ENCODE measurements at regions not wholly inside any gene's neighbourhood (a gene's known extent, or its start where the extent isn't known, plus 50 kb on each side); places are given as distances from the start of the nearest gene placed in this dataset.

DNA sequence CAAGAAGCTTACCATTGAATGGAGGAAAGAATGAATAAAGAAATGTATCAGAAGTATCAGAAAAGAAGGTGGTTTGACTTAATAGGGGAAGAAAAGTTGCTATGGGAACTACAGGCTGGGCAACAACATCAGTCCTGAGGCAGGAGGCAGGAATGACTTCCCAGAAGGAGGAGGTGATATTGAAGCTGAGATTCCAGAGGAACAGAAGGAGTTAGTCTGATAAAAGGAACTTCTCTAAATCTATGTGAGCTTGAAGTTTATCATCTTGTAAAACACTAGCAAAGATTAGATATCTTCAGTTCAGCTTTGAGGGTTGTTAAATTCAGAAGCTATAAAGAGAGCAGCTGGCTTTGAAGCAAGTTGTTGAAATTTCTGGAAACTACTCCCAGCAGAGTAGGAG, 213.3 kb upstream of the THRB start:
- H3K27ac ChIP-seq = no peak overlapping the region
- TF ChIP-seq, protein P1, sequence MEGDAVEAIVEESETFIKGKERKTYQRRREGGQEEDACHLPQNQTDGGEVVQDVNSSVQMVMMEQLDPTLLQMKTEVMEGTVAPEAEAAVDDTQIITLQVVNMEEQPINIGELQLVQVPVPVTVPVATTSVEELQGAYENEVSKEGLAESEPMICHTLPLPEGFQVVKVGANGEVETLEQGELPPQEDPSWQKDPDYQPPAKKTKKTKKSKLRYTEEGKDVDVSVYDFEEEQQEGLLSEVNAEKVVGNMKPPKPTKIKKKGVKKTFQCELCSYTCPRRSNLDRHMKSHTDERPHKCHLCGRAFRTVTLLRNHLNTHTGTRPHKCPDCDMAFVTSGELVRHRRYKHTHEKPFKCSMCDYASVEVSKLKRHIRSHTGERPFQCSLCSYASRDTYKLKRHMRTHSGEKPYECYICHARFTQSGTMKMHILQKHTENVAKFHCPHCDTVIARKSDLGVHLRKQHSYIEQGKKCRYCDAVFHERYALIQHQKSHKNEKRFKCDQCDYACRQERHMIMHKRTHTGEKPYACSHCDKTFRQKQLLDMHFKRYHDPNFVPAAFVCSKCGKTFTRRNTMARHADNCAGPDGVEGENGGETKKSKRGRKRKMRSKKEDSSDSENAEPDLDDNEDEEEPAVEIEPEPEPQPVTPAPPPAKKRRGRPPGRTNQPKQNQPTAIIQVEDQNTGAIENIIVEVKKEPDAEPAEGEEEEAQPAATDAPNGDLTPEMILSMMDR (IDR thresholded peaks at IDR 0.05) = no peak
- TF ChIP-seq ZFX (IDR thresholded peaks at IDR 0.05; ENCODE audit: borderline replicate concordance) = no peak

DNA sequence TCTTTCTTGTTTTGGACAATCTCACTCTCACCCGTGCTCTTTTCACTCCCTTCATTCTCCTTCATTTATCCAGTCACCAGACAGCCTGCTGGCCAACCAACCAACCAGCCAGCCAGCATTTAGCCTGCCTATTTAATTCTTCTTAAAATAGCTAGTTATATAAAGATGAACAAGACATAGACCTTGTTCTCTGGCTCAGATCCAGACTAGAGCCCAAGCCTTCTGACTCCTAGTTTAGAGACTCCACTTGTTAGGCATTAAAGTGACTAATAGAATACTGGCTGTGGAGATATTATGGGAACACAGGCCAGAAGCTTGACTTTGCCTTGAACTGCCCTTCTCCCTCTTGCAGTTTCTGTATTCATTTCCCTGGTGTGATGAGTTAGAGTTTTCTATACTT, 215.3 kb upstream of the THRB start:
- no peak for TF ChIP-seq ZFX (IDR thresholded peaks at IDR 0.05; ENCODE audit: borderline replicate concordance)
- TF ChIP-seq, protein P1 (IDR thresholded peaks at IDR 0.05) = no peak
- H3K27ac ChIP-seq = no peak overlapping the region

DNA sequence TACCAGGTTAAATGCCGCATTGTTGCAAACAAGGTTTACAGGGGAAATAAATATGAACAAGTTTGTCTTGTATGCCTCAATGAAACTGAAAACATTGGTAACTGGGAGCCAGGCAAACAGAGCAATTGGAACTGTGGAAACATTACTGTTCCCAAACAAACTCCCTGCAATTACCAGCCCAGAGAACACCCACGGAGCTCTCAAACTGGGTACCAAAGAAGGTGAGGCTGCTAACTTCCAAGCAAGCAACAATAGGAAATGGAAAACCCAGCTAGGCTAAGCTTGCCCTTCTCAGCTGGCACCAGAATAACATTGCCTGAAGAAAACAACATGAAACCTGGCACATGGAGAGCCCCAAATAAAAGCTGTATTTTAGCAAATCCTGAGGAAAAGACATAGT, 218.9 kb upstream of the THRB start:
- TF ChIP-seq, protein P1 (IDR thresholded peaks at IDR 0.05) = no peak
- no peak for TF ChIP-seq ZFX (IDR thresholded peaks at IDR 0.05; ENCODE audit: borderline replicate concordance)
- no peak overlapping the region for H3K27ac ChIP-seq

DNA sequence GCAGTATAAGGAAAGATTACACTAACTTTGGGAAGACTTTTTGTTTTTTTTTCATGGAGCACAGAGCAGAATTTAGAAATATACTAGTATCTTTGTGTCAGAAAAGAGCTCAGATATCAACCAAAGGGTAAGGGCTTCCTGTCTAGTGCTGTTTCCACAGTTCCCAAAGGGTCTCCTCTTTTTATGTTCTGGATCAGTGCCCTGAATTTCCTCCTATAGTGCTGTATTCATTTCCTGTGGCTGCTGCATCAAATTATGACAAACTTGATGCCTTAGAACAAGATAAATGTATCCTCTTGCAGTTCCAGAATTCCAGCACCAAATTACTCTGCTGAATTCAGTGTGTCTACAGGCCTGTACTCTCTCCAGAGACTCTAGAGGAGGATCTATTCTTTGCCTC, 219.8 kb upstream of the THRB start:
- TF ChIP-seq ZFX (IDR thresholded peaks at IDR 0.05; ENCODE audit: borderline replicate concordance) = no peak
- TF ChIP-seq, protein P1 (IDR thresholded peaks at IDR 0.05) = no peak
- H3K27ac ChIP-seq = no peak overlapping the region

DNA sequence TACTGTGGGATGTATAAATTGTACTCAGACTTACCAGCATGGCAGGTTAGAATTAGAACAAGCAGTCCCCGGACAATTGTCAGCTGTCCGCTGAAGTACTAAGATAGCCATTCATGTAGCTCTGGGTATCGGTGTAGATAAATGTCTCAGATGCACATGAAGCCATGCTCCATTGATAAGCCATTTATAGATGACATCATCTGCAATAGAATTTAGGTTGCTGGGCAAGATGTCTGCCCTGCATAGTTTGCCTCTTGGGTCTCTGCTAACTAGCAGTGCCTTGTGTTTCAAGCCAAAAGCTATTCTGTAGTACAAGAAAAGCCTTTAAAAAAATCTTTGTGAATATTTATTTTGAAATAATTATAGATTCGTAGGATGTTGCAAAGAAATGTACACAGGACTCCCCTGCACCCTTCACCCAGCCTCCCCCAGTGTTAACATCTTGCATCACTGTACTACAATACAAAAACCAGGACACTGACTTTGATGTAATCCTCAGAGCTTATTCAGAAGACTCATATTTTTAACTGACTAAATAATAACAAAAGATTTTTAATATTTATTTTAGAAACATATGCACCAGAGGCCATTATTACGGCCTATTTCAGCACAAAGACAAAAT, 220.6 kb upstream of the THRB start:
- H3K27ac ChIP-seq = no peak overlapping the region
- TF ChIP-seq, protein P1 (IDR thresholded peaks at IDR 0.05) = no peak
- no peak for TF ChIP-seq ZFX (IDR thresholded peaks at IDR 0.05; ENCODE audit: borderline replicate concordance)

DNA sequence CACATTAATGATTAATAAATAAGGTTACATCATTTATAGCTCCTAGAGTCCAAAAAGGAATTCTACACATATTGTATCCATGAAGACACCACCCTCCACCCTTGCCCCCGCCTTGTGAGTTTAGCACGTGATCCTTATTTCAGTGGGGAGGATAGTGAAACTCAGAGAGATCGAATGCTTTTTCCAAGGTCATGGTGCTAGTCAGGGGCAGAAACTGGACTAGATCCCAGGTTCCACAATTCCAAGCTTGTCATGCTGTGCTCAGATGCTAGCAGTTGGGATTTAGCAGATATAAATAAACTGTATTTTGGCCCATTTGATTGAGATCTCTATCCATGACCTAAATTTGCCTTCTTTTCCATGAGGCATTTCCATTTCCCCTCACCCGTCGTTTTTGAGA, 227.4 kb upstream of the THRB start:
- no peak overlapping the region for H3K27ac ChIP-seq
- TF ChIP-seq, protein P1 (IDR thresholded peaks at IDR 0.05) = no peak
- no peak for TF ChIP-seq ZFX (IDR thresholded peaks at IDR 0.05; ENCODE audit: borderline replicate concordance)

DNA sequence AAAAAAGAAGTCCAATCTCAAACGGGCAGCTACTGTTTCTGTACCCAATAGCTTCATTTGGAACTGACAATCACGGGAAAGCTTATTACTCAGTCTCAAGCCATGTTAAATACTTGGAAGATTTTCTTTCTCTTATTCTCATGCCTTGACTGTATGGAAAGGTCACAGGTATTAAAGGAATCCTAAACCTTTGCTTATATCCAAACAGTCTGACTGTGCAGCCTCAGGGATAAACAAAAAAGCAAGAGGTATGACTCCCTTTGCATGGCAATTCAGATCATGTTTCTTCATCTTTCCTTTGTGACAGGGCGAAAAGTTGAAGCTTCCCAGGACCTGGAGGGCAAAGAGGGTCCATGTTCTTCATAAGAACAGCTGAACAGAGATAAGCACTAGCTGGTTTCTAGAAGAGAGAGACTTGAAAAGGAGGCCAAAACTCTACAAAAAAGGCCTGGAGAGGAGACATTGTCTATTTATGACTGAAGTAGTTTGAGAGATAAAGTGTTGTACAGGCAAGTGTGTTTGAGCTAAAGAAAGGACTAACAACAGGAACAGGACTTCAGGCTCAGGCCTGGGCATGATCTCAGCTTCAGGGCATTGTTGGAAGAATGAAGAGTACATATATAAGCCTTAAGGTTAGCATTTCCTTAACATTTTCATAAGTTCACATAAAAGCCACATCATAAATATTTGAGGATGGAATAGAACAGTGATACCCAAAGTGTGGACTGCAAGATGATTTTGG, 231.0 kb upstream of the THRB start:
- H3K27ac ChIP-seq = no peak overlapping the region
- no peak for TF ChIP-seq ZFX (IDR thresholded peaks at IDR 0.05; ENCODE audit: borderline replicate concordance)
- TF ChIP-seq, protein P1 (IDR thresholded peaks at IDR 0.05) = no peak
